ENCODE measurements at regions not wholly inside any gene's neighbourhood (a gene's known extent, or its start where the extent isn't known, plus 50 kb on each side); places are given as distances from the start of the nearest gene placed in this dataset.

- H3K4me3 Mint-ChIP-seq (ENCODE audit: unreplicated experiment), result no peak overlapping the region
- H3K4me1 Mint-ChIP-seq (ENCODE audit: unreplicated experiment), result peaks cover 4% of the 10 kb centered on the region
- H3K36me3 Mint-ChIP-seq (ENCODE audit: low read depth, unreplicated experiment), result no peaks in the 10 kb centered on the region
- no peak for DNase-seq (ENCODE audit: low spot score)
- TF ChIP-seq CTCF (IDR thresholded peaks at IDR 0.05; ENCODE audit: unreplicated experiment), result no peak
- no peak overlapping the region for H3K27ac Mint-ChIP-seq (ENCODE audit: unreplicated experiment)
- no peaks in the 10 kb centered on the region for H3K9me3 Mint-ChIP-seq (ENCODE audit: unreplicated experiment)
- no peaks in the 10 kb centered on the region for H3K27me3 Mint-ChIP-seq (ENCODE audit: unreplicated experiment)
These were observed 1018.4 kb upstream of the TENM3 start for GRCh38 chr4:181224852-181225251.

GRCh38 chr4:181225616-181226261, 1017.5 kb upstream of the TENM3 start:
- Mint-ChIP-seq H3K27ac (ENCODE audit: unreplicated experiment) (no peak overlapping the region), H3K9me3 (ENCODE audit: unreplicated experiment) (no peaks in the 10 kb centered on the region), H3K4me3 (ENCODE audit: unreplicated experiment) (no peak overlapping the region), H3K36me3 (ENCODE audit: low read depth, unreplicated experiment) (no peaks in the 10 kb centered on the region), H3K4me1 (ENCODE audit: unreplicated experiment) (no peaks in the 10 kb centered on the region), H3K27me3 (ENCODE audit: unreplicated experiment) (no peaks in the 10 kb centered on the region)
- no peak for TF ChIP-seq CTCF (IDR thresholded peaks at IDR 0.05; ENCODE audit: unreplicated experiment)
- DNase-seq (ENCODE audit: low spot score), result no peak

- no peaks in the 10 kb centered on the region for H3K4me1 Mint-ChIP-seq (ENCODE audit: unreplicated experiment)
- no peaks in the 10 kb centered on the region for H3K9me3 Mint-ChIP-seq (ENCODE audit: unreplicated experiment)
- no peak for DNase-seq (ENCODE audit: low spot score)
- no peak overlapping the region for H3K27ac Mint-ChIP-seq (ENCODE audit: unreplicated experiment)
- no peak overlapping the region for H3K4me3 Mint-ChIP-seq (ENCODE audit: unreplicated experiment)
- TF ChIP-seq CTCF (IDR thresholded peaks at IDR 0.05; ENCODE audit: unreplicated experiment), result no peak
- no peaks in the 10 kb centered on the region for H3K27me3 Mint-ChIP-seq (ENCODE audit: unreplicated experiment)
- H3K36me3 Mint-ChIP-seq (ENCODE audit: low read depth, unreplicated experiment), result no peaks in the 10 kb centered on the region
These were observed 1008.1 kb upstream of the TENM3 start for GRCh38 chr4:181234951-181235680.

- Mint-ChIP-seq H3K27ac (ENCODE audit: unreplicated experiment) (no peak overlapping the region), H3K36me3 (ENCODE audit: low read depth, unreplicated experiment) (no peaks in the 10 kb centered on the region), H3K27me3 (ENCODE audit: unreplicated experiment) (peaks cover 2% of the 10 kb centered on the region), H3K4me1 (ENCODE audit: unreplicated experiment) (no peaks in the 10 kb centered on the region), H3K4me3 (ENCODE audit: unreplicated experiment) (no peak overlapping the region), H3K9me3 (ENCODE audit: unreplicated experiment) (no peaks in the 10 kb centered on the region)
- no peak for TF ChIP-seq CTCF (IDR thresholded peaks at IDR 0.05; ENCODE audit: unreplicated experiment)
- no peak for DNase-seq (ENCODE audit: low spot score)
These were observed 997.9 kb upstream of the TENM3 start for GRCh38 chr4:181245326-181245725.

GRCh38 chr4:181249031-181249430, 994.2 kb upstream of the TENM3 start:
- no peak for DNase-seq (ENCODE audit: low spot score)
- TF ChIP-seq CTCF (IDR thresholded peaks at IDR 0.05; ENCODE audit: unreplicated experiment), result no peak
- no peak overlapping the region for H3K27ac Mint-ChIP-seq (ENCODE audit: unreplicated experiment)
- H3K9me3 Mint-ChIP-seq (ENCODE audit: unreplicated experiment), result no peaks in the 10 kb centered on the region
- H3K4me3 Mint-ChIP-seq (ENCODE audit: unreplicated experiment), result no peak overlapping the region
- H3K27me3 Mint-ChIP-seq (ENCODE audit: unreplicated experiment), result peaks cover 2% of the 10 kb centered on the region
- no peaks in the 10 kb centered on the region for H3K36me3 Mint-ChIP-seq (ENCODE audit: low read depth, unreplicated experiment)
- no peaks in the 10 kb centered on the region for H3K4me1 Mint-ChIP-seq (ENCODE audit: unreplicated experiment)

Data from endothelial cell (in vitro differentiated cells).